Pancreas (tissue), 10 donors: ENCODE measurements at regions not wholly inside any gene's neighbourhood (a gene's known extent, or its start where the extent isn't known, plus 50 kb on each side); places are given as distances from the start of the nearest gene placed in this dataset.

Experiments used
- ATAC-seq, 4 donors: fragments of 200-7000 bp; cut with Tn5 transposase; one replicate each; pipeline versions ENCODE4 v1.8.0 to v1.9.1; 2020; ENCODE audit warnings: mild to moderate bottlenecking in 4 of 4, moderate library complexity in 4 of 4
- DNase-seq, 6 donors: peaks; one replicate each; pipeline ENCODE4 v3.0.0-alpha.2; 2020
- FAIRE-seq: peaks from 2 replicates; lab custom pipeline; 2012; peaks lifted over from hg19 to GRCh38; lab: Jason Lieb, UNC
- H3K27ac ChIP-seq, 4 donors: fragments of 200-600 bp; sonication (generic); 1 replicate in 3 of 4; 2 replicates in 1 of 4; pipeline versions ENCODE4 v1.5.0 to v1.8.0; 2020
- H3K27me3 ChIP-seq, 4 donors: fragments of 200-600 bp; one replicate each; pipeline ENCODE4 v1.8.0; 2021
- H3K36me3 ChIP-seq, 3 donors: fragments of 200-600 bp; sonication (generic) in 1 of 3; one replicate each; pipeline versions ENCODE4 v1.5.0 to v1.8.0; 2020 to 2021
- H3K4me1 ChIP-seq, 3 donors: fragments of 200-600 bp; one replicate each; pipeline ENCODE4 v1.8.0; 2021
- H3K4me3 ChIP-seq, 4 donors: fragments of 200-600 bp; sonication (generic) in 2 of 4; one replicate each; pipeline versions ENCODE4 v1.5.0 to v1.8.0; 2020 to 2021
- H3K9me3 ChIP-seq, 4 donors: fragments of 200-600 bp; one replicate each; pipeline ENCODE4 v1.8.0; 2021
- WGBS, 2 donors: extraction: QIAGEN DNeasy Blood & Tissue Kit; methylation state at CpG; one replicate each; pipeline ENCODE4 v1.1.7; 2013; 5-methylcytosine and 5-hydroxymethylcytosine counted together
- intact Hi-C, 3 donors: fragments of 100-400 bp; cut with DNase I; formaldehyde crosslinking; loops; one replicate each; pipeline versions ENCODE4 v1.11.1 to v1.14.2; 2022
- TF ChIP-seq, protein P1 (sequence below), 4 donors: fragments of 200-600 bp; sonication (generic) in 3 of 4; IDR thresholded peaks; one replicate each; pipeline versions ENCODE4 v1.5.0 to v1.8.0; 2021; ENCODE audit warnings: antibody characterized with exemption in 4 of 4
- donor health status: healthy with polysubstance abuse.
- donor health status: DM: no; HTN: no; CAD: no; lungs with moderate emphysema.
- donor health status: DM: no; HTN: no; CAD: no.
- donor health status: control.
- donor health status: control.
- donor health status: Bipolar disorder and iron deficiency.
- donor health status: DM: yes; HTN: yes; CAD: no.
- donor health status: DM: no; HTN: no; CAD: no.
- donor health status: DM: no; HTN: no; CAD: no.
- donor health status: DM: yes; HTN: yes; CAD: no.

- intact Hi-C loops = no loop called here
- Histone ChIP-seq H3K27ac (no peak overlapping the region), H3K27me3 (no peaks in the 10 kb centered on the region), H3K4me3 (no peak overlapping the region), H3K4me1 (no peaks in the 10 kb centered on the region), H3K36me3 (no peaks in the 10 kb centered on the region), H3K9me3 (no peaks in the 10 kb centered on the region)
- TF ChIP-seq, protein P1, sequence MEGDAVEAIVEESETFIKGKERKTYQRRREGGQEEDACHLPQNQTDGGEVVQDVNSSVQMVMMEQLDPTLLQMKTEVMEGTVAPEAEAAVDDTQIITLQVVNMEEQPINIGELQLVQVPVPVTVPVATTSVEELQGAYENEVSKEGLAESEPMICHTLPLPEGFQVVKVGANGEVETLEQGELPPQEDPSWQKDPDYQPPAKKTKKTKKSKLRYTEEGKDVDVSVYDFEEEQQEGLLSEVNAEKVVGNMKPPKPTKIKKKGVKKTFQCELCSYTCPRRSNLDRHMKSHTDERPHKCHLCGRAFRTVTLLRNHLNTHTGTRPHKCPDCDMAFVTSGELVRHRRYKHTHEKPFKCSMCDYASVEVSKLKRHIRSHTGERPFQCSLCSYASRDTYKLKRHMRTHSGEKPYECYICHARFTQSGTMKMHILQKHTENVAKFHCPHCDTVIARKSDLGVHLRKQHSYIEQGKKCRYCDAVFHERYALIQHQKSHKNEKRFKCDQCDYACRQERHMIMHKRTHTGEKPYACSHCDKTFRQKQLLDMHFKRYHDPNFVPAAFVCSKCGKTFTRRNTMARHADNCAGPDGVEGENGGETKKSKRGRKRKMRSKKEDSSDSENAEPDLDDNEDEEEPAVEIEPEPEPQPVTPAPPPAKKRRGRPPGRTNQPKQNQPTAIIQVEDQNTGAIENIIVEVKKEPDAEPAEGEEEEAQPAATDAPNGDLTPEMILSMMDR (IDR thresholded peaks at IDR 0.05) = no peak
- DNase-seq (no peak), ATAC-seq (no peak), FAIRE-seq (no peak)
- 69 to 81% methylated on average over 3 of the region's 3 CpGs for WGBS, 2 donors
Observed at GRCh38 chr5:89694026-89694550, 715.5 kb downstream of the CETN3 start.

GRCh38 chr5:89690331-89690730 is 719.2 kb downstream of the CETN3 start:
- no peaks in the 10 kb centered on the region for H3K36me3 ChIP-seq
- TF ChIP-seq, protein P1 (IDR thresholded peaks at IDR 0.05) = no peak
- intact Hi-C loops = no loop called here
- H3K27me3 ChIP-seq = no peaks in the 10 kb centered on the region
- H3K9me3 ChIP-seq = no peaks in the 10 kb centered on the region
- H3K4me3 ChIP-seq = no peak overlapping the region
- WGBS, 2 donors = 87 to 89% methylated on average over 1 of the region's 1 CpG
- DNase-seq (no peak), ATAC-seq (no peak), FAIRE-seq (no peak)
- H3K27ac ChIP-seq = no peak overlapping the region
- no peaks in the 10 kb centered on the region for H3K4me1 ChIP-seq

DNA sequence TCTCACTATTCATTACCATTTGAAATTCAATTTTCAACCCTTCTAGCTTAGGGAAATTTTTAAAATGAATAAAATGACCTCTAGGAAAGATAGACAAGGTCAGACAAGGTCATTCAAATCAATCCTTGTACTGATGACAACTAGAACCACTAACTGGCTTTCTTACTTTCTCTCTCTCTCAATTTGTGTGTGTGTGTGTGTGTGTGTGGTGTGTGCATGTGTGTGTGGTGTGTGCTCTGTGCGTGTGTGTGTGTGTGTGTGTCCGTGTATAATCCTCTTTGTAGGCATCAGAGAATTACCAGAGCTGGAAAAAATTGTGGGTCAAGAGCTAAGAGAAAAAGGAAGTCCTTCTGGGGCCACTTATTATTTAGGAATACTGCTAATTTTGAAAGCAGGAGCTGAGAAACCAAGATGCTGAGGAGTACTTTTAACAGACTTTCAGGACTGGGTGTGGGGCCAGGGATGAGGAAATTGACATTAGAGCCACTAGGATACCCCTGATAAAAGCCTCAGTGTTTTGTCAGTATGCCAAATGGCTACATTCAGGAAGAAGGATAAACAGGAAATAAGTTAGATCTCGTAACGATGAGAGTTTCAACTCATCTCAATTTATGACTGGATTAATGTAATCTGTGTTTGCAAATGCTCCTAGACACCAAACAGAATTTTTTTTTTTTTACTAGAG is 723.3 kb downstream of the CETN3 start:
- TF ChIP-seq, protein P1 (IDR thresholded peaks at IDR 0.05) = no peak
- no peaks in the 10 kb centered on the region for H3K36me3 ChIP-seq
- H3K4me3 ChIP-seq = no peak overlapping the region
- no peak overlapping the region for H3K27ac ChIP-seq
- FAIRE-seq (no peak), ATAC-seq (no peak), DNase-seq (no peak)
- 54 to 65% methylated on average over 4 of the region's 4 CpGs for WGBS, 2 donors
- intact Hi-C loops = no loop called here
- no peaks in the 10 kb centered on the region for H3K27me3 ChIP-seq
- no peaks in the 10 kb centered on the region for H3K4me1 ChIP-seq
- no peaks in the 10 kb centered on the region for H3K9me3 ChIP-seq

DNA sequence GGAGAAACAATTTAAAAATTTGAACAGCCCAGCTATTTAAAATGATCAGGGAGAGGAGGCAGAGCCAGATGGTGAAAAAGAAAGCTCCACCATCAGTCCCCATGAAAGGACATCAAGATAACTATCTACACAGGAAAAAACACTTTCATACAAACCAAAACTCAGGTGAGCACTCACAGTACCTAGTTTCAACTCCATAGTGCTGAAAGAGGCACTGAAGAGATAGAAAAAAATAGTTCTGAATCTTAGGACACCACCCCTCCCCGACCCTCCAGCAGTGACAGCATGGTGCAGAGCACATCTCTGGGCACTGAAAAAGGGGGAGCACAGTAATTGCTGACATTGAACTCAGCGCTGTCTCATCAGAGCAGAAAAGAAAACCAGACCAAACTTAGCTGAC is 732.9 kb downstream of the CETN3 start:
- intact Hi-C loops = no loop called here
- no peak for DNase-seq
- ATAC-seq = no peak

GRCh38 chr5:89673019-89673418 is 736.5 kb downstream of the CETN3 start:
- 95 to 100% methylated on average over 1 of the region's 1 CpG for WGBS, 2 donors
- H3K4me1 ChIP-seq = no peaks in the 10 kb centered on the region
- no peaks in the 10 kb centered on the region for H3K36me3 ChIP-seq
- FAIRE-seq = no peak
- no peak overlapping the region for H3K4me3 ChIP-seq
- no peak for DNase-seq
- intact Hi-C loops = no loop called here
- TF ChIP-seq, protein P1 (IDR thresholded peaks at IDR 0.05) = no peak
- H3K27me3 ChIP-seq = no peaks in the 10 kb centered on the region
- ATAC-seq = no peak
- no peaks in the 10 kb centered on the region for H3K9me3 ChIP-seq
- no peak overlapping the region for H3K27ac ChIP-seq

More for the DNA sequence above, 732.9 kb downstream of the CETN3 start:
- WGBS, 2 donors = 87 to 95% methylated on average over 2 of the region's 2 CpGs
- H3K9me3 ChIP-seq = no peaks in the 10 kb centered on the region
- no peak overlapping the region for H3K27ac ChIP-seq
- FAIRE-seq = no peak
- no peaks in the 10 kb centered on the region for H3K36me3 ChIP-seq
- H3K27me3 ChIP-seq = no peaks in the 10 kb centered on the region
- H3K4me1 ChIP-seq = no peaks in the 10 kb centered on the region
- no peak overlapping the region for H3K4me3 ChIP-seq
- TF ChIP-seq, protein P1 (IDR thresholded peaks at IDR 0.05) = no peak
